Daoy (cell line): ENCODE measurements at regions not wholly inside any gene's neighbourhood (a gene's known extent, or its start where the extent isn't known, plus 50 kb on each side); places are given as distances from the start of the nearest gene placed in this dataset.

Experiments used
- DNase-seq: peaks from one replicate; pipeline ENCODE4 v3.0.0-alpha.2; 2015; ENCODE audit warnings: low read depth

- DNase-seq, result no peak
Observed at GRCh38 chr2:18136881-18137475, 258.5 kb downstream of the KCNS3 start.

DNA sequence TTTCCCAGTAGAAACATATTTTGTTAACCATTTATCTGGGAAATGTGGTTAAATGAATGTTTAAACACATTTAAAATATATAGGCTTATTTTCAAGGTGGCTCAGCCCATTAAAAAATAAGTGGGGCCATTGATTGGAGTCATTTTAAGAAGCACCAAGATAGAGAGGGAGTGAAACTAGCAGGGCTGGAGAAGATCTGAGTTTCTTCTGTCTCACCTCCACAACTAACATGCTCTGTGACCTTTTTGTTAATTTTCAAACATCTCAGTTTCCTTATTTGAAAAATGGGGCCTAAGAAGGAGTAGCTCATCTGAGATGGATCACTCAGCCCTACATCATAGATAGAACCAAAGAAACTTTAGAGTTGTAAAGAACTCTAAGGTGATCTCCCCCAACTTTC is 254.8 kb downstream of the KCNS3 start:
- no peak for DNase-seq

GRCh38 chr2:18132697-18133096 is 254.2 kb downstream of the KCNS3 start:
- DNase-seq, result peak; percentile 70

DNA sequence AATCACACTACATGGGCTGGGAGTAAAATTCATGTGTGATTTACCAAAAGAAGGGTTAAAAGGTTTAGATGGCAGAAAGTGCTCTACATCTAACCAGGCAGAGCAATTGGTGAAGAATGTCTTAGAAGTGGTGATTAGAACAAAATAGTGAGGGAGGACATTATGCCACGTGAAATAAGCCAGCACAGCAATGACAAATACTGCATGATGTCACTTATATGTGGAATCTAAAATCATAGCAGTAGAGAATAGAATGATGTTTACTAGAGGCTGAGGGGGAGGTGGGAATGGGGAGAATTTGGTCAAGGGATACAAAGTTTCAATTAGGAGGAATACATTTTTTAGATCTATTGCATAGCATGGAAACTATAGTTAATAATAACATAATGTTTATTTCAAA is 253.3 kb downstream of the KCNS3 start:
- no peak for DNase-seq

GRCh38 chr2:18129348-18129747 is 250.9 kb downstream of the KCNS3 start:
- no peak for DNase-seq

DNA sequence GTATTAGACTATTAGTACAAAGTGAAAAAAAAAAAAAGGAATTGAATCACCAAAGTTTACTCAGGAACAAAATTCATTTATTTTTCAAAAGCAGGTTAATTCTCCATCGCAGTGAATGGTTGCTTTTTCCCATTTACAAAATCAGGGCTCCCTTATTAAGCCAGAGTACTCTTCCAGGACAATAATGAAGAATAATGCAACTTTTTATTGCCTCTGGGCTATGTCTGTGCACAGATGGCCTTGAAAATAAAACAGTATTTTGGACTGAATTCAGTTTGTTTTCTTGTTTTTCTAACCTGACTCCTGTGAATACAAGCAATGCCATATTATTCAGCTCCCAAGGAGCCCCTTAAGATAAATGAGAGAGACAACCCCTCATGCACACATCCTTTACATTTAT is 246.8 kb downstream of the KCNS3 start:
- no peak for DNase-seq

DNA sequence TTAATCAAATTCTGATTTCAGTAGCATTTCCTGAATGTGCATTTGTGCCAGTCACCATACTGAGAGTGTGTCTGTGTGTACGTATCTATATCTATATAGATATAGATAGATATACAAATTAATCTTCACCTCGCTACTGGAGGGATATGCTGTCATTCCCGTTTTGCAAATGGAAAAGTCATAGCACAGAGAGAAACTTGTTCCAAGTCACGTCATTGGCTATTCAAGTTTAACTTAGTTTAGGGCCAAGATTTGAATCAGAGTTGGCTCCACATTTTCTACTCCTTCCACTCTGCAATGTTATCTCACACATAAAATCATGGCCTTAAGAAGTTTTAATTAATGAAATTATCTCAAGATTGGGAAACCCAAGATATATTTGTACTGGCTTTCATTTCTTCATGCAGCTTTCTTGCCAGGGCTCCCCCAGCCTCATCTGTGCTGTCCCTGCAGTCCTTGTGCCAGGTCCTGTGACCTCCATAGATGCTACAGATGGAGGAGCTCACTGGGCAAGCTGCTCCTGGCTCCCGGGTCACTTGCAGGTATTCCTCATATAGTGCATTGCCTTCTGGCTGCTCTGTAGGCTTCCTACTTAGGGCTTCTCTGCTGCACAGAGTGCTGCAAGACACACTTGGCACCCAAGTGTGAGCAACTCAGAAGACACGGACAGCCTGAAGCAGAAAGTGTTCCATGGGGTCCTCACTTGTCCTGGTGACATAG is 245.8 kb downstream of the KCNS3 start:
- DNase-seq, result no peak

DNA sequence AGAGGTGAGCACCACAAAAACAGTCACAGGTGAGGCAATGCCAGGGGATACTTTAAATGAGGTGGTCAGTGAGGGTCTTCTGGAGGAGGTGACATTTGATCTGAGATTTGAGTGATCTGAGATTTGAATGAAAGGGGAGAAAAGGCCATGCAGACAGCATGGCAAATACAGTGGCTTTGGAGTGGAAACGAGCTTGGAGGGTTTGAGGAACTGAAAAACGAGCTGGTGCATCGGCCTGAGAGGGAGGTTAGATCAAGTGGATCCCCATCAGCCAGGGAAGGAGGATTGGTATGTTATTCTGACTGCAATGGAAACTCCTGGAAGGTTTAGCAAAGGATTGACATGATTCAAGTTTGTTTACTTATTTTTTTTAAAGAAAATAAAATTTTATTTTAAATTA is 245.1 kb downstream of the KCNS3 start:
- no peak for DNase-seq

GRCh38 chr2:18123211-18123570 is 244.7 kb downstream of the KCNS3 start:
- no peak for DNase-seq

DNA sequence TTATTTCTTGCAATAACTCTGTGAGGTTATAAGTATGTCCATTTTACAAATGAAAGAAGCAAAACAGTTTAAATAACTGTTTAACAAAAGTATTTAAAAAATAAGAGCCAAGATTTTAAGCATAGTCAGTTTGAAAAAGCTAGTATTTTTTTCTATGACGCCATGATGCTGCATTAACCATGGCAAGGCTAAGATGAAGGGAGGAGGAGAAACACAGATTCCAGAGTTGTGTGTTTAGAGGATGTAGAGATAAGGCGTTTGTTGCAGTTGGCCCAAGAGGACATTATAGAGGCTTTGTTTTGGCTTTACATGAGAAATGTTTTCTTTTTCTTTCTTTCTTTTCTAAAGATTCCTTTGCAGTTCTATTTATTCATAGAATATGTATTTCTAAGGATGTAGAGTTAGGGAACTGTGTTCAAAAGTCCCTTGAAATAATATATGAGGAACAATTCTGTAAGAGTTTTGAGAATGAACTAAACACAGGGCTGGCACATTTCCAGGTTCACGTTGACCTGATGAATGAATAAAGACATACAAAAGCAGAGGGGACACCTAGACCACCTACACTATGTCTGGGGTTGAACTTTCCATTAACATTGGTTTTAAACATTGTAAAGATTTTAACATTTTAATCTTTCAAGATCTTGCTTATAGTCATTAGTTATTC is 244.2 kb downstream of the KCNS3 start:
- no peak for DNase-seq

- DNase-seq, result peak; percentile 70
Observed at GRCh38 chr2:18119883-18120282, 241.4 kb downstream of the KCNS3 start.

DNA sequence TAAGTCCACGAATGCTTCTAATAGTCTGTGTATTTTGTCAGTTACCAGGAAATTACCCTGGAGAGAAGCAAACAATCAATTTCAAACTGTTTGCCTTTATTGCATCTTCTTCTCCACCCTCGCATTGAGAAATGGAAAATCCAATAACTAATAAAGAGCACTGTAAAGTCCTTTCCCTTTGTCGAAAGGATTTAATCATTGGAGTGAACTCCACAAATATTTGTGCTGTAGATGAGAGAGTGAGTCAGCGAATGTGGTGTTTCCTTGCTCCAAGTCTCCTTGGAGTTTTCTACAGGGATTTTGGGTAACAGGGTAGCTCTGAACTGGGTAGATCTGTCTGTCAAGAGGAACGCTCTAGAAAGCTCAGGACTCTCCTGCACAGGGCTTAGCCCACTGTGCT is 240.2 kb downstream of the KCNS3 start:
- DNase-seq, result peak; percentile 8

DNA sequence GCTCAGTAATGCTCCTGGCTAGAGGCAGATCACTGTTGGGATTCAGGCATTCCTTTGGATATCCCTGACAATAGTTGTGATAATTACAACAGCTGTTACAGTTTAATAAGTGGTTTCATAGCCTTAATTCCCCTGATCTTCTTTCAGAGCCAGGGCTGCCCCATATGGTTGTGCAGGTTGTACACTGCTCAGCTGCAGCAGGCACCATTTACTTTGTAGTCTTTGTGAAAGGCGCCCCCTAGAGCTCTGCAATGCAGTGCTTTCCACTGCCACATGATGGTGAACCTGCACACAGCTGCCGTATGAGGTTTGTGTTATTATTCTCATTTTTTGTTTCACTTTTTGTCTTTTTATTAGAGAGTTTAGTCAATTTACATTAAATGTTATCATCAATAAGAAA is 239.1 kb downstream of the KCNS3 start:
- peak; percentile 21 for DNase-seq

GRCh38 chr2:18110222-18110621 is 231.8 kb downstream of the KCNS3 start:
- DNase-seq, result no peak

DNA sequence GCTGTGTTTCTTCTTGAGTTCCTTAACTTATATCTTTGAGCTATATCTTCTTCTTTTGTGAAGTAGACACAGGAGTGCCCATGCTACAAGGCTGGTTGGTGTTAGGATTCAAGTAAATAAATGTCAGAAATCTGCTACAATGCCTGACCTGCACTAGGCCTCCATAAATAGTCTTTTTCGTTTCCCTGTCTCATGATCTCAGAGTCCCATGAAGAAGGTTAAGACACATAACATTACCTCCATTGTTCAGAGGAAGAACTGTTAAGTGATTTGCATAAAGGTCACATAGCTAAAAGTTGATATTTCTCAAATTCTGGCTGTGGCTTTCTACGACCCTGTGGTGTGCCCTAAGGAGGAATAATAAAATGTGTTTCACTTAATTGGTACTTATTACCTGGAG is 228.4 kb downstream of the KCNS3 start:
- no peak for DNase-seq

GRCh38 chr2:18105929-18106328 is 227.5 kb downstream of the KCNS3 start:
- DNase-seq, result no peak

GRCh38 chr2:18104595-18105224 is 226.2 kb downstream of the KCNS3 start:
- no peak for DNase-seq

- no peak for DNase-seq
Observed at GRCh38 chr2:18096836-18097405, 218.5 kb downstream of the KCNS3 start.

DNA sequence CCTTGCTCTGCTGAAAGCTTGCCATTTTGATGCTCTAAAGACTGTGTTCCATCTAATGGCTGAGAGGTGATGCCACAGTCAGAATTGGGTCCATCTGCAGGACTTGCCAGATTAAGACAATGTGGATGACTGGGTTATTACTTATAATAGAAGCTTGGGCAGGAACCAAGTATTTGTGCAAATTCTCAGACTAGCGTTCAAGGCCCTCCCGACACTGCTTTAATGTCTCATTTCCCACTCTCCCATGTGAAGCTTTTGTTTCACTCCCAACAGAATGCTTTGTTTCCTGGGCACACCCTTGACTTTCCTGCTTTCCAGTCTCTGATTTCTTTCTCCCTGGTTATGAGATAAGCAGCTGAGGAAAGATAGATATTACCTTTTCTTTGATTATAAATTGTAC is 215.8 kb downstream of the KCNS3 start:
- DNase-seq, result no peak

DNA sequence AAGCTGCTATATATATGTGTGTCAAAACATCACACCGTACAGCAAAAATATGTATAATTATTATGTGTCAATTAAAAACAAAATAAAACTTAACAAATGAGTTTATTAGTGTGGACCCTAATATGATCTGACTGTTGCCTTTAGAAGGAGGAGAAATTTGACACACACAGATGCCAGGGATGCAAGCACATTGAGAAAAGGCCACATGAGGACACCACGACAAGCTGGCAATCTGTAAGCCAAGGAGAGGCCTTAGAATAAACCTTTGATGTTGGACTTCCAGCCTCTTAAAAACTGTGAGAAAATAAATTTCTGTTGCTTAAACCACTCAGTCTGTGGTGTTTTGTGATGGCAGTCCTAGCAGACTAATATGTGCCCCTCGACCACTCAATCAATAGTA is 214.7 kb downstream of the KCNS3 start:
- DNase-seq, result no peak

GRCh38 chr2:18092760-18093159 is 214.3 kb downstream of the KCNS3 start:
- DNase-seq, result no peak

- no peak for DNase-seq
Observed at GRCh38 chr2:18085593-18085992, 207.1 kb downstream of the KCNS3 start.

DNA sequence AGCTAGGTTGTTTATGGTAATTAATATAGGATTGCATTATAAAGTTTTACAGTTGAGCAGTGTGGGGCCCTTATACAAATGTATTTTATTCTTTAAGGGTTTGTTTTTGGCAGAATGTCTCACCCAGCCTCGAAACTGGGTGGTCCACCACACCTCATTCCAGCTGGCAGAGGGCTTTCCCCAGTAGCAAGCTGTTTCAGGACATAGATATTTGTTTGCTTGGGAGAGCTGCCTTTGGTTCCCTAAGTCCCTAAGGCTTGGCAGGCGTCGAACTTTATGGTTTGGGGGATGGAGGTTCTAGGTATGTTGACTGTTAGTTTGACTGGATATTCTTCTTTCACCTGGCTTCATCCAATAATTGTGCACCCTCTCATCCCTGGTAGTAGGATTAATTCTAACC is 205.9 kb downstream of the KCNS3 start:
- DNase-seq, result no peak
